T-cell (primary cell): ENCODE measurements at regions not wholly inside any gene's neighbourhood (a gene's known extent, or its start where the extent isn't known, plus 50 kb on each side); places are given as distances from the start of the nearest gene placed in this dataset.

Experiments
- ATAC-seq, 4 experiments: fragments of 200-7000 bp in 3 of 4; fragments of 150-1000 bp in 1 of 4; cut with Tn5 transposase; replicated peaks in 1 of 4; 1 replicate in 3 of 4; 2 replicates in 1 of 4; pipeline ENCODE4 v1.10.0; 2021; ENCODE audit warnings: moderate library complexity in 3 of 4, mild to moderate bottlenecking in 2 of 4, moderate number of reproducible peaks in 1 of 4
- CTCF ChIA-PET, 2 donors: fragments of 300-600 bp; sonication (Branson Sonifier 250); formaldehyde crosslinking; loops; one replicate each; lab custom pipeline; 2022; ENCODE audit warnings: antibody characterized with exemption in 2 of 2; lab: Charles Lee
- POLR2A ChIA-PET, 2 donors: fragments of 300-600 bp; sonication (Branson Sonifier 250); formaldehyde crosslinking; loops; one replicate each; lab custom pipeline; 2022; ENCODE audit warnings: antibody characterized with exemption in 2 of 2; lab: Charles Lee
- DNase-seq, 35 experiments: peaks; one replicate each; pipeline versions ENCODE4 v3.0.0 to v3.0.0-alpha.2; 2013 to 2023
- H3K27ac ChIP-seq: one replicate; pipeline ENCODE4 v1.5.1; 2013; ENCODE audit warnings: low read length
- H3K27me3 ChIP-seq, 2 experiments: replicated peaks in 1 of 2; 1 replicate in 1 of 2; 2 replicates in 1 of 2; pipeline versions ENCODE4 v1.6.1 to v1.7.0; 2013; ENCODE audit warnings: low read length in 1 of 2, mixed read lengths in 1 of 2; ENCODE audit not compliant: control insufficient read depth in 2 of 2, insufficient read depth in 2 of 2; ENCODE audit errors: extremely low read depth in 1 of 2
- H3K36me3 ChIP-seq, 2 donors: 1 replicate in 1 of 2; 2 replicates in 1 of 2; pipeline versions ENCODE4 v1.6.1 to v1.7.0; 2013; ENCODE audit warnings: low read length in 1 of 2; ENCODE audit not compliant: control insufficient read depth in 2 of 2, insufficient read depth in 1 of 2; ENCODE audit errors: extremely low read depth in 1 of 2
- H3K4me1 ChIP-seq, 2 experiments: 1 replicate in 1 of 2; 2 replicates in 1 of 2; pipeline versions ENCODE4 v1.6.1 to v1.7.0; 2013; ENCODE audit warnings: low read length in 2 of 2, mixed read lengths in 1 of 2; ENCODE audit not compliant: insufficient read depth in 2 of 2, control insufficient read depth in 1 of 2; ENCODE audit errors: extremely low read depth in 1 of 2
- H3K4me3 ChIP-seq, 2 donors: 1 replicate in 1 of 2; 2 replicates in 1 of 2; pipeline versions ENCODE4 v1.5.1 to v1.7.0; 2013; ENCODE audit warnings: mild to moderate bottlenecking in 2 of 2, low read length in 1 of 2, moderate library complexity in 1 of 2; ENCODE audit not compliant: control insufficient read depth in 1 of 2; ENCODE audit errors: extremely low read depth in 1 of 2
- H3K9me3 ChIP-seq: 2 replicates; pipeline ENCODE4 v1.7.0; 2013
- H3K27ac Mint-ChIP-seq, 2 donors: one replicate each; pipeline ENCODE4 v1.8.0; 2020 to 2021; ENCODE audit warnings: mild to moderate bottlenecking in 2 of 2, mixed read lengths in 2 of 2
- H3K27me3 Mint-ChIP-seq, 2 donors: one replicate each; pipeline ENCODE4 v1.8.0; 2021 to 2022; ENCODE audit warnings: mixed read lengths in 2 of 2
- H3K36me3 Mint-ChIP-seq: one replicate; pipeline ENCODE4 v1.8.0; 2021; ENCODE audit warnings: mixed read lengths
- H3K4me1 Mint-ChIP-seq, 3 donors: one replicate each; pipeline ENCODE4 v1.8.0; 2020 to 2022; ENCODE audit warnings: mixed read lengths in 3 of 3, mild to moderate bottlenecking in 1 of 3
- H3K4me3 Mint-ChIP-seq, 3 donors: one replicate each; pipeline ENCODE4 v1.8.0; 2020 to 2022; ENCODE audit warnings: mild to moderate bottlenecking in 3 of 3, mixed read lengths in 3 of 3, moderate library complexity in 3 of 3
- H3K9me3 Mint-ChIP-seq, 3 donors: one replicate each; pipeline ENCODE4 v1.8.0; 2020 to 2022; ENCODE audit warnings: mixed read lengths in 3 of 3
- WGBS: methylation state at CpG from one replicate; pipeline ENCODE4 v1.1.5; 2013; ENCODE audit warnings: missing lambda C conversion rate; ENCODE audit not compliant: insufficient coverage; 5-methylcytosine and 5-hydroxymethylcytosine counted together

DNA sequence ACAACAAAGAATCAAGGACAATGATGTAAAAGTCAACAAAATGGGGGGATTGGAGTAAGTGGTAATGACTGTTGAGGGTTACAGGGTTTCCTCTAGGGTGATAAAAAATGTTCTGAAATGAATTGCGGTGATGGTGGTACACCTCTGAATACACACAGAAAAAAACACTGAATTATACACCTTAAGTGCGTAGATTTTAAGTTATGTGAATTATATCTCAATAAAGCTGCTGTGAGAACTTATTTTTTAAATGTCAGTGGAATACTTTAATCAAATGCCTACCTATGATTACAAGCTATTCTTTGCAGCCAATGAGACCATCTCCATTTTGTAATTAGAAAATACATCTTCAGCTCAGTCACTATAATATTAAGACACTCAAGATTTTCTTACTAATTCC lies 53.5 kb downstream of the ZNF608 start:
- Mint-ChIP-seq H3K27me3 (peaks cover 0 to 14% of the 10 kb centered on the region in 2 donors), H3K27ac (no peak overlapping the region), H3K36me3 (no peaks in the 10 kb centered on the region), H3K4me1 (no peaks in the 10 kb centered on the region), H3K4me3 (no peak overlapping the region), H3K9me3 (peaks cover 0 to 13% (median 0%) of the 10 kb centered on the region in 3 donors)
- H3K27ac ChIP-seq, result no peak overlapping the region
- no peak overlapping the region for H3K4me3 ChIP-seq
- POLR2A ChIA-PET, result no interaction called here
- no peaks in the 10 kb centered on the region for H3K36me3 ChIP-seq
- H3K4me1 ChIP-seq, result no peaks in the 10 kb centered on the region
- no CpG with 5 or more reads among the region's 2 CpGs for WGBS
- DNase-seq (no peak), ATAC-seq (no peak)
- no peaks in the 10 kb centered on the region for H3K27me3 ChIP-seq
- no peaks in the 10 kb centered on the region for H3K9me3 ChIP-seq
- CTCF ChIA-PET, result no interaction called here

DNA sequence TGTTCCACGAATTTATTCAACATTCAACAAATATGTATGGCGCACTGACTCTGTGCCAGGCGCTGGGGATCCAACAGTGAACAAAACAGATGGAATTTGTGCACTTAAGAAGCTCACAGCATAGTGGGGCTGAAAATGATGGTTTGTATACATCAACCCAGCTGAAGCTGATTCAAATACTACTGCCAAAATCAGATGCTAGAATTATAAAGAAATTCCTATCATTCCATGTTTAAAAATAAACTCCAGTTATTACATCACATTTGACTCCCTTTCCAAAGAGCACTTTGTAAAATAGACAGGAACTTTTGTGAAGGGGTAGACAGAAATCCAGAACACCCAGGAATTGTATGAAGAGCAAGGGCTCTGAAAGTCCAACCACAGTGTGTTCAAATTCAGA lies 54.1 kb downstream of the ZNF608 start:
- Mint-ChIP-seq H3K36me3 (no peaks in the 10 kb centered on the region), H3K4me1 (no peaks in the 10 kb centered on the region), H3K9me3 (peaks cover 0 to 13% (median 0%) of the 10 kb centered on the region in 3 donors), H3K27ac (no peak overlapping the region), H3K4me3 (no peak overlapping the region), H3K27me3 (peaks cover 4 to 14% of the 10 kb centered on the region in 2 donors)
- ATAC-seq (no peak), DNase-seq (no peak)
- Histone ChIP-seq H3K4me1 (no peaks in the 10 kb centered on the region), H3K36me3 (no peaks in the 10 kb centered on the region), H3K9me3 (no peaks in the 10 kb centered on the region), H3K4me3 (no peak overlapping the region), H3K27ac (no peak overlapping the region), H3K27me3 (no peaks in the 10 kb centered on the region)
- ChIA-PET POLR2A (no interaction called here), CTCF (no interaction called here)
- no CpG with 5 or more reads among the region's 3 CpGs for WGBS

DNA sequence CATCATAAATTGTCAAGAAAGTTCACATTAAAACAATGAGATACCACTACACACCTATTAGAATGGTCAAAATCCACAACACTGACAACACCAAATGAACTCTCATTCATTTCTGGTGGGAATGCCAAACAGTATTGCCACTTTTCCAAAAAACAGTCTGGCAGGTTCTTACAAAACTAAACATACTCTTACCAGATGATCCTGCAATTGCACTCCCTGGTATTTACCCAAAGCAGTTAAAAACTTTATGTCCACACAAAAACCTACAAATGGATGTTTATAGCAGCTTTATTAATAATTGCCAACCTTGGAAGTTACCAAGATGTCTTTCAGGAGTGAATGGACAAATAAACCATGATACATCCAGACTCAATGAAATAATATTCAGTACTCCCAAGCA lies 56.8 kb downstream of the ZNF608 start:
- ATAC-seq (no peak), DNase-seq (no peak)
- H3K27ac ChIP-seq, result no peak overlapping the region
- no peaks in the 10 kb centered on the region for H3K4me1 ChIP-seq
- H3K36me3 Mint-ChIP-seq, result no peaks in the 10 kb centered on the region
- H3K9me3 Mint-ChIP-seq, result peaks cover 0 to 5% (median 0%) of the 10 kb centered on the region in 3 donors
- no peaks in the 10 kb centered on the region for H3K9me3 ChIP-seq
- no peak overlapping the region for H3K27ac Mint-ChIP-seq
- no peaks in the 10 kb centered on the region for H3K27me3 ChIP-seq
- CTCF ChIA-PET, result no interaction called here
- POLR2A ChIA-PET, result interaction anchor here in 1 of 2 donors (0.6 kb wide), 1 partner anchor 1253 kb away, joined by 5 read pairs; no protein-coding TSS in a partner anchor
- no peaks in the 10 kb centered on the region for H3K36me3 ChIP-seq
- no peaks in the 10 kb centered on the region for H3K4me1 Mint-ChIP-seq
- H3K27me3 Mint-ChIP-seq, result peaks cover 4 to 8% of the 10 kb centered on the region in 2 donors
- no peak overlapping the region for H3K4me3 ChIP-seq
- no peak overlapping the region for H3K4me3 Mint-ChIP-seq

DNA sequence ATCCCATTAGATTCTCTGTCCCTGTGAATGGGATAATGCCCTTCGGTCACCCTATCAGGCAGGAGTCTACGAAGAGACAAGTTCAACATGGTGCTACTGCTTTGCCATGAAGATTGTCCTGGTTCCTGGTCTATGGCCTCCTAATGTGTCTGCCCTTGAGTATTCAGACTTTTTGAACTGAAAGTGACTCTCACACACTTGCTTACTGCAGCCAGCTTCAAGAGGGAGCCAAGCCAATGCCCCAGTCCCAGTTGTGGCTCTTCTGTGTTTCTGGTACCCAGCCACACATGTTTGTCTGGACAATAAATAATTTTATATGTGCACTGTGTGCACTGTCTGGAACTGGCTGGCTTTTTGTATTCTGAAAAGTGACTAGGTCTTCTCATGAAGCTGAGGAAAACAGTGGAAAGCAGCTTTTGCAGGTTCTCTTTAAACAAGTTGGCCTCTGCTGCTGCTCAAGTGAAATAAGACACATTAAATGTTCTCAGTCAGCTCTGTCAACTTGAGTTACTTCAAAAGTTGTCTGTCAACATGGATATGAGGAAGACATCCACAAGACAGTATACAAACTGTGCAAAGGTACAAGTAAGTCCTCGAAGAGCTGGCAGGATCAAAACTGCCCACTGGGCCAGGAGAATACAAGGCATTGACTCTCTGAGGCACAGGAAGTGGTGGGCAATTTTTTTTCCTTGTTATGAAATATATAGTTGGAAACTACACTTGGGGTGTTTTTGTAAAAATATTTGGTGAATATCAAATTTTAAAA lies 60.0 kb downstream of the ZNF608 start:
- H3K36me3 Mint-ChIP-seq, result no peaks in the 10 kb centered on the region
- DNase-seq (no peak), ATAC-seq (no peak)
- H3K4me3 Mint-ChIP-seq, result no peak overlapping the region
- 91% methylated on average over 2 of the region's 3 CpGs for WGBS
- Histone ChIP-seq H3K4me3 (no peak overlapping the region), H3K36me3 (no peaks in the 10 kb centered on the region), H3K9me3 (no peaks in the 10 kb centered on the region), H3K27me3 (no peaks in the 10 kb centered on the region), H3K4me1 (no peaks in the 10 kb centered on the region), H3K27ac (no peak overlapping the region)
- peaks cover 4 to 8% of the 10 kb centered on the region in 2 donors for H3K27me3 Mint-ChIP-seq
- CTCF ChIA-PET, result interaction anchor here in 1 of 2 donors (0.6 kb wide), 1 partner anchor 38 kb away, joined by 9 read pairs; no protein-coding TSS in a partner anchor
- no peak overlapping the region for H3K27ac Mint-ChIP-seq
- POLR2A ChIA-PET, result interaction anchor here in 1 of 2 donors (0.6 kb wide), 1 partner anchor 47 kb away, joined by 14 read pairs; no protein-coding TSS in a partner anchor
- H3K9me3 Mint-ChIP-seq, result peaks cover 0 to 5% (median 0%) of the 10 kb centered on the region in 3 donors
- H3K4me1 Mint-ChIP-seq, result no peaks in the 10 kb centered on the region

DNA sequence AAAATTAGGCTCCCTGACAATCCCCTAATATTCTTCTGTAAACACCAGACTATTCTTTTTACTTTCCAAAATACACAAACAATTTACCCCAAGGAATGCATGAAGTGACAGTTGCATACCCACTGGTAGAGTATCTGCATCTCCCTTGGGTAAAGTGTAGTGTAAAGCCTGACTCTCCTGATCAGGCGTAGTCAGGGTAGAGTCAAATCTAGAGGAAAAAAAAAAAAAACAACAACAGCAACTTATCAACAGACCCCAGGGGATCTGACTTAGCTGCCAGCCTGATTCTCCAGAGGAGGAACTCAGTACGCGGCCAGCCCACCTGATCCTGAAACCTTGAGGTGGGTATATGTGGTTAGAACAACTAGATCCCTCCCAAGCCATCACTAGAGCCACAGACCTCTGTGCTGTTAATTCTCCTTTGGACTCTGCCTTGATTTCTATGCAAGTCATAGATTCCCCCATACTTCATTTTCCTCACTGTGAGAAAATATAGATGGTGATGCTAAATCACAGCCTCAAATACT lies 61.0 kb downstream of the ZNF608 start:
- no peaks in the 10 kb centered on the region for H3K27me3 ChIP-seq
- no peaks in the 10 kb centered on the region for H3K9me3 ChIP-seq
- H3K4me1 ChIP-seq, result no peaks in the 10 kb centered on the region
- H3K4me3 Mint-ChIP-seq, result no peak overlapping the region
- peaks cover 0 to 5% (median 0%) of the 10 kb centered on the region in 3 donors for H3K9me3 Mint-ChIP-seq
- H3K36me3 Mint-ChIP-seq, result no peaks in the 10 kb centered on the region
- H3K27ac Mint-ChIP-seq, result no peak overlapping the region
- H3K27ac ChIP-seq, result no peak overlapping the region
- no peak for ATAC-seq
- DNase-seq, result no peak
- POLR2A ChIA-PET, result no interaction called here
- CTCF ChIA-PET, result no interaction called here
- no peaks in the 10 kb centered on the region for H3K4me1 Mint-ChIP-seq
- H3K36me3 ChIP-seq, result no peaks in the 10 kb centered on the region
- H3K4me3 ChIP-seq, result no peak overlapping the region
- no CpG with 5 or more reads among the region's 3 CpGs for WGBS
- H3K27me3 Mint-ChIP-seq, result peaks cover 4 to 8% of the 10 kb centered on the region in 2 donors

DNA sequence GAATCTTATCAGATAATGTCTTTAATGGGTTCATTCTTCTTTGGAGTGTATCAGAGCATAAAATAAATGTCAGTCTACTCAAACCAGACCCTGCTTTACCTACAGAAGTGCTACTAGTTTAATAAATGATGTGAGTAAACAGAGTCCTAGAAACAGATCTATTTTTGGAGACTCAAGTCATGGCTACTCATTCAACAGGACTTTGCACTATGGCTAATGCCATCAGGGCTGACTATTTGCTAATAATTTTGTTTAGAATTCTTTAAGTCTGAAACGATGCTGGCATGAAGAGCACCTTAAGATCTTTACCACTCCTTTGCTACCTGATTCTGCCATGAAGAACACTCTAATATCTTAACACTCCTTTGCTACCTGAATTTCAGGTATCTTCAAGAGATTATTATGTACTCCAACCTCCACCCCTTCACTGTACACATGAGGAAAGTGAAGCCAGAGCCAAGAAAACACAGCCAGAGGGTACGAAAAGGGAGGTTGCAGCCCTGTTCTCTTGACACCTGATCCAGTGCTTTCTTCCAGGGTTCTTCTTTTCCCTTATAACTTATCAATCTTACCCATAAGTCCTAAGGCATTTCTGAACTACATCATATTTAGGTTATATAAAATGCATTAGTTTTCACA lies 62.4 kb downstream of the ZNF608 start:
- Histone ChIP-seq H3K36me3 (no peaks in the 10 kb centered on the region), H3K27me3 (no peaks in the 10 kb centered on the region), H3K9me3 (no peaks in the 10 kb centered on the region), H3K27ac (no peak overlapping the region), H3K4me3 (no peak overlapping the region), H3K4me1 (no peaks in the 10 kb centered on the region)
- no peaks in the 10 kb centered on the region for H3K36me3 Mint-ChIP-seq
- ChIA-PET POLR2A (no interaction called here), CTCF (no interaction called here)
- no peak overlapping the region for H3K4me3 Mint-ChIP-seq
- H3K9me3 Mint-ChIP-seq, result no peaks in the 10 kb centered on the region
- WGBS, result no CpG with 5 or more reads among the region's 2 CpGs
- no peak overlapping the region for H3K27ac Mint-ChIP-seq
- peaks cover 4% of the 10 kb centered on the region in 2 donors for H3K27me3 Mint-ChIP-seq
- DNase-seq (no peak), ATAC-seq (no peak)
- no peaks in the 10 kb centered on the region for H3K4me1 Mint-ChIP-seq
